Fibroblast of mammary gland (primary cell): ENCODE measurements at regions not wholly inside any gene's neighbourhood (a gene's known extent, or its start where the extent isn't known, plus 50 kb on each side); places are given as distances from the start of the nearest gene placed in this dataset.
"Not testable (repeated sequence)": the region's sequence is repeated elsewhere in the genome, so short reads cannot be mapped to it uniquely, and the experiment has no call there.

Source experiments
- DNase-seq: peaks from one replicate; pipeline ENCODE4 v3.0.0-alpha.2; 2010; ENCODE audit warnings: low read depth
- H3K4me3 ChIP-seq: 2 replicates; pipeline ENCODE4 v1.5.1; 2011; ENCODE audit warnings: low read depth, mild to moderate bottlenecking, low read length, moderate library complexity; ENCODE audit not compliant: control insufficient read depth
- CTCF ChIP-seq: conservative IDR thresholded peaks from 2 replicates; pipeline ENCODE4 v1.5.1; 2011; ENCODE audit warnings: low read depth, low read length, inconsistent platforms; ENCODE audit not compliant: control insufficient read depth, insufficient read depth

GRCh38 chr10:45229823-45230222 lies 85.6 kb downstream of the OR13A1 start:
- no peak for TF ChIP-seq CTCF
- no peak for DNase-seq
- no peak overlapping the region for H3K4me3 ChIP-seq

GRCh38 chr10:45235260-45235769 lies 80.1 kb downstream of the OR13A1 start:
- not testable (repeated sequence) for H3K4me3 ChIP-seq
- peak; percentile 78 for DNase-seq
- peak; percentile 48 for TF ChIP-seq CTCF

GRCh38 chr10:45235798-45236220 lies 79.6 kb downstream of the OR13A1 start:
- no peak overlapping the region for H3K4me3 ChIP-seq
- DNase-seq = peak; percentile 13
- no peak for TF ChIP-seq CTCF

DNA sequence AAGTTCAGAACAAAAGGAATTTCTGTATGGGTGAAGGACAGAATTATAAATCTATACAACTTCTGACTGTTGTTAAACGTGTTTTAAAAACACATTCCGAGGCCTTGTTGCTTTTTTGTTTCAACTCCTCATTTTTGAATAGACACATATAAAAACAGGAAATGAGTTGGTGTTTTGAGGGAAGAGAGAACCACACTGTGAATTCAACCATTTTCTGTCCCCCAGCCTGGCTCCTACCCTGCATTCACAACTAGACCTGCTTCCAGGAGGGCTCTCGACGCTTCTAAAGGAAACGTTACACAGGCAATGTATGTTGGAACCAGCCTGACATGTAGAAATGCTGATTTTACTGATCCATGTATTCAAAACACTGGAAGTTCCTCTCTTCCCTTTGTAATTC lies 76.5 kb downstream of the OR13A1 start:
- H3K4me3 ChIP-seq = no peak overlapping the region
- DNase-seq = no peak
- no peak for TF ChIP-seq CTCF

DNA sequence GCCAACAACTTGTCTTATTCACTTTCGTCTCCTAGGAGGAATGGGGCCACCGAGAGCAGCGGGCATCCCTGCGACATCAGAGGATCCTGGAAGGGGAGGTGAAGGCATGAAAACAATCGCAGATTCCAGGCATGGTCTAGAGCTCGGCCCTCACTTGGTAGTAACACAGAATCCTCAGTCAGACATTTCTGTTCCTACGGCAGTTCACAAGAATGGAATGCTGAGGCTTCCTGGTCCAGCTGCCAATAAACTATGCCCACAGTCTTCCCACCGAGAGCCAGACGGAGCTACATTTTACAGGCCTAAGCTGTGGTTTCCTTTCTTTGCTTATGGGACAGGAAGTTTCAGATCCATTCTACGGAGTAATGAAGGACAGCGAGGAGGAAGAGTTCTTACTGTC lies 75.8 kb downstream of the OR13A1 start:
- TF ChIP-seq CTCF = no peak
- DNase-seq = no peak
- no peak overlapping the region for H3K4me3 ChIP-seq

- no peak overlapping the region for H3K4me3 ChIP-seq
- TF ChIP-seq CTCF = no peak
- DNase-seq = no peak
Measured at GRCh38 chr10:45241865-45242520, 73.4 kb downstream of the OR13A1 start.
